IMR-90 (cell line): ENCODE measurements at regions not wholly inside any gene's neighbourhood (a gene's known extent, or its start where the extent isn't known, plus 50 kb on each side); places are given as distances from the start of the nearest gene placed in this dataset.

Experiments
- ATAC-seq: fragments of 200-7000 bp; cut with Tn5 transposase; 2 replicates; pipeline ENCODE4 v1.9.1; 2020; ENCODE audit warnings: low read depth, mild to moderate bottlenecking, moderate library complexity
- BruUV-seq: library from RNA; stranded (reverse); fragments of 400-500 nt; replicated peaks from 2 replicates; lab custom pipeline; 2021; lab: Mats Ljungman, UMichigan
- CTCF ChIA-PET: fragments of 300-600 bp; formaldehyde crosslinking; extraction: SDS; loops from one replicate; lab custom pipeline; 2021; ENCODE audit warnings: antibody characterized with exemption; lab: Yijun Ruan, JAX
- POLR2A ChIA-PET: fragments of 300-600 bp; sonication (Branson Sonifier 250); formaldehyde crosslinking; loops from one replicate; lab custom pipeline; 2022; ENCODE audit warnings: antibody characterized with exemption; ENCODE audit not compliant: unreplicated experiment; lab: Charles Lee
- DNase-seq: peaks from one replicate; pipeline ENCODE4 v3.0.0; 2013
- H2AFZ ChIP-seq: replicated peaks from 2 replicates; pipeline ENCODE3; 2013; ENCODE audit warnings: low read length, mild to moderate bottlenecking; ENCODE audit not compliant: poor library complexity
- H2AK5ac ChIP-seq: 2 replicates; pipeline ENCODE4 v1.6.1; 2013; ENCODE audit warnings: low read depth, low read length, inconsistent platforms
- H2AK9ac ChIP-seq: replicated peaks from 2 replicates; pipeline ENCODE3; 2013; ENCODE audit warnings: mild to moderate bottlenecking, low read depth, low read length, moderate library complexity; ENCODE audit not compliant: poor library complexity
- H2BK120ac ChIP-seq: 2 replicates; pipeline ENCODE4 v1.6.1; 2013; ENCODE audit warnings: low read depth, low read length, inconsistent platforms
- H2BK15ac ChIP-seq: 3 replicates; pipeline ENCODE4 v1.6.1; 2013; ENCODE audit warnings: low read depth, low read length, inconsistent platforms
- H2BK20ac ChIP-seq: 2 replicates; pipeline ENCODE4 v1.6.1; 2013; ENCODE audit warnings: low read depth, mild to moderate bottlenecking, inconsistent platforms, low read length, moderate library complexity
- H2BK5ac ChIP-seq: 2 replicates; pipeline ENCODE4 v1.6.1; 2013; ENCODE audit warnings: mild to moderate bottlenecking, low read depth, low read length, inconsistent platforms; ENCODE audit not compliant: poor library complexity, severe bottlenecking
- H3K14ac ChIP-seq: replicated peaks from 2 replicates; pipeline ENCODE4 v1.6.1; 2013; ENCODE audit warnings: low read depth, low read length, inconsistent platforms
- H3K18ac ChIP-seq: 2 replicates; pipeline ENCODE4 v1.6.1; 2013; ENCODE audit warnings: low read depth, low read length, control low read depth
- H3K23ac ChIP-seq: 2 replicates; pipeline ENCODE4 v1.6.1; 2013; ENCODE audit warnings: low read depth, low read length, inconsistent platforms
- H3K27ac ChIP-seq: 2 replicates; pipeline ENCODE4 v1.5.1; 2013; ENCODE audit warnings: mild to moderate bottlenecking, control low read depth, low read length; ENCODE audit not compliant: insufficient read depth
- H3K27me3 ChIP-seq: 2 replicates; pipeline ENCODE4 v1.6.1; 2013; ENCODE audit warnings: low read length; ENCODE audit not compliant: control insufficient read depth, insufficient read depth
- H3K36me3 ChIP-seq: 2 replicates; pipeline ENCODE4 v1.6.1; 2013; ENCODE audit warnings: low read length, mixed read lengths; ENCODE audit not compliant: control insufficient read depth, insufficient read depth
- H3K4ac ChIP-seq: 2 replicates; pipeline ENCODE4 v1.6.1; 2013; ENCODE audit warnings: low read depth, low read length, inconsistent platforms
- H3K4me1 ChIP-seq: 2 replicates; pipeline ENCODE4 v1.6.1; 2013; ENCODE audit warnings: low read length, mixed read lengths; ENCODE audit not compliant: control insufficient read depth, insufficient read depth
- H3K4me2 ChIP-seq: 2 replicates; pipeline ENCODE4 v1.6.1; 2013; ENCODE audit warnings: low read depth, mild to moderate bottlenecking, control low read depth, low read length, moderate library complexity
- H3K4me3 ChIP-seq: 2 replicates; pipeline ENCODE4 v1.5.1; 2013; ENCODE audit warnings: low read depth, mild to moderate bottlenecking, control low read depth, low read length, moderate library complexity; ENCODE audit not compliant: insufficient read depth
- H3K56ac ChIP-seq: 2 replicates; pipeline ENCODE4 v1.6.1; 2013; ENCODE audit warnings: low read length, inconsistent platforms; ENCODE audit not compliant: insufficient read depth; ENCODE audit errors: extremely low read depth
- H3K79me1 ChIP-seq, 2 experiments: 2 replicates each; pipeline ENCODE4 v1.6.1; 2013; ENCODE audit warnings: low read length in 2 of 2, inconsistent platforms in 1 of 2, low read depth in 1 of 2
- H3K9ac ChIP-seq: 2 replicates; pipeline ENCODE4 v1.6.1; 2013; ENCODE audit warnings: low read depth, low read length, control low read depth
- H3K9me1 ChIP-seq: 2 replicates; pipeline ENCODE4 v1.6.1; 2013; ENCODE audit warnings: low read length, inconsistent platforms; ENCODE audit not compliant: insufficient read depth
- H3K9me3 ChIP-seq: 2 replicates; pipeline ENCODE4 v1.6.1; 2013; ENCODE audit warnings: low read length; ENCODE audit not compliant: control insufficient read depth, insufficient read depth
- H4K20me1 ChIP-seq: 2 replicates; pipeline ENCODE4 v1.6.1; 2013; ENCODE audit warnings: low read length, inconsistent platforms; ENCODE audit not compliant: insufficient read depth
- H4K5ac ChIP-seq: 2 replicates; pipeline ENCODE4 v1.6.1; 2013; ENCODE audit warnings: mild to moderate bottlenecking, low read depth, low read length, control low read depth
- H4K8ac ChIP-seq, 2 experiments: 2 replicates each; pipeline ENCODE4 v1.6.1; 2013; ENCODE audit warnings: low read depth in 2 of 2, low read length in 2 of 2, control low read depth in 1 of 2, inconsistent platforms in 1 of 2
- H4K91ac ChIP-seq: 2 replicates; pipeline ENCODE4 v1.6.1; 2013; ENCODE audit warnings: low read depth, low read length, inconsistent platforms; ENCODE audit not compliant: insufficient read depth
- BHLHE40 ChIP-seq: fragments of 150-350 bp; IDR thresholded peaks from 2 replicates; pipeline ENCODE4 v1.6.1; 2016; ENCODE audit warnings: mild to moderate bottlenecking, low read depth, low read length
- CEBPB ChIP-seq: IDR thresholded peaks from 2 replicates; pipeline ENCODE4 v1.6.1; 2012; ENCODE audit warnings: low read depth, low read length, improper control_type of control experiment
- CHD1 ChIP-seq: IDR thresholded peaks from 2 replicates; pipeline ENCODE4 v1.6.1; 2012; ENCODE audit warnings: low read depth, low read length, improper control_type of control experiment
- CTCF ChIP-seq: conservative IDR thresholded peaks from 2 replicates; pipeline ENCODE4 v1.5.1; 2012; ENCODE audit warnings: mild to moderate bottlenecking, low read depth, low read length, improper control_type of control experiment
- ELK1 ChIP-seq: fragments of 150-350 bp; IDR thresholded peaks from 2 replicates; pipeline ENCODE4 v1.6.1; 2016; ENCODE audit warnings: low read depth, mild to moderate bottlenecking, low read length, moderate library complexity, borderline replicate concordance
- FOS ChIP-seq: fragments of 150-350 bp; IDR thresholded peaks from 2 replicates; pipeline ENCODE4 v1.6.1; 2016; ENCODE audit warnings: low read depth, low read length
- MAFK ChIP-seq: IDR thresholded peaks from 2 replicates; pipeline ENCODE4 v1.6.1; 2012; ENCODE audit warnings: low read depth, low read length, improper control_type of control experiment
- MAZ ChIP-seq: IDR thresholded peaks from 2 replicates; pipeline ENCODE4 v1.6.1; 2012; ENCODE audit warnings: low read depth, mild to moderate bottlenecking, low read length, improper control_type of control experiment, moderate library complexity, borderline replicate concordance
- MXI1 ChIP-seq: IDR thresholded peaks from 2 replicates; pipeline ENCODE4 v1.6.1; 2012; ENCODE audit warnings: low read depth, mild to moderate bottlenecking, low read length, moderate library complexity, borderline replicate concordance
- NFE2L2 ChIP-seq: fragments of 150-350 bp; IDR thresholded peaks from 2 replicates; pipeline ENCODE4 v1.6.1; 2016; ENCODE audit warnings: low read depth, mild to moderate bottlenecking, low read length
- POLR2A ChIP-seq: IDR thresholded peaks from 2 replicates; pipeline ENCODE4 v1.6.1; 2012; ENCODE audit warnings: mild to moderate bottlenecking, low read depth, low read length
- RAD21 ChIP-seq: IDR thresholded peaks from 2 replicates; pipeline ENCODE4 v1.6.1; 2012; ENCODE audit warnings: low read length, improper control_type of control experiment
- RCOR1 ChIP-seq: IDR thresholded peaks from 2 replicates; pipeline ENCODE4 v1.6.1; 2012; ENCODE audit warnings: mild to moderate bottlenecking, low read length, improper control_type of control experiment; ENCODE audit not compliant: insufficient replicate concordance
- RFX5 ChIP-seq: IDR thresholded peaks from 2 replicates; pipeline ENCODE4 v1.8.0; 2012; ENCODE audit warnings: low read depth, mild to moderate bottlenecking, low read length, moderate library complexity
- SMC3 ChIP-seq: fragments of 150-350 bp; IDR thresholded peaks from 2 replicates; pipeline ENCODE4 v1.6.1; 2016; ENCODE audit warnings: low read depth, mild to moderate bottlenecking, antibody characterized with exemption, low read length, moderate library complexity
- USF2 ChIP-seq: fragments of 150-350 bp; IDR thresholded peaks from 2 replicates; pipeline ENCODE4 v1.6.1; 2017; ENCODE audit warnings: mild to moderate bottlenecking, antibody characterized with exemption, low read length, low read depth
- WGBS, 2 experiments: methylation state at CpG; one replicate each; pipeline versions ENCODE4 v1.1.5 to v1.1.7; 2013; ENCODE audit warnings: missing lambda C conversion rate in 2 of 2; ENCODE audit not compliant: insufficient read length in 1 of 2; ENCODE audit errors: extremely low coverage in 2 of 2; 5-methylcytosine and 5-hydroxymethylcytosine counted together
- dilution Hi-C: fragments of 300-500 bp; cut with HindIII; formaldehyde crosslinking; loops from one replicate; pipeline ENCODE4 v1.14.3; 2018; ENCODE audit warnings: low sequenced_read_pairs; ENCODE audit not compliant: unreplicated experiment
- in situ Hi-C: fragments of 300-500 bp; cut with MboI; formaldehyde crosslinking; loops from 3 replicates; pipeline ENCODE4 v1.14.3; 2019; ENCODE audit warnings: low sequenced_read_pairs, inconsistent platforms, mixed read lengths
- intact Hi-C: fragments of 100-400 bp; cut with micrococcal nuclease; formaldehyde crosslinking; loops from 2 replicates; pipeline ENCODE4 v1.10.0; 2022

- no peaks in the 10 kb centered on the region for H3K79me1 ChIP-seq
- no peak overlapping the region for H2AK5ac ChIP-seq
- H3K14ac ChIP-seq = no peak overlapping the region
- no peaks in the 10 kb centered on the region for H3K9me1 ChIP-seq
- BruUV-seq = no TSS peak
- no peak overlapping the region for H3K27ac ChIP-seq
- no peak overlapping the region for H2AK9ac ChIP-seq
- no peak overlapping the region for H4K91ac ChIP-seq
- no peak overlapping the region for H3K23ac ChIP-seq
- H3K9ac ChIP-seq = no peak overlapping the region
- no peak overlapping the region for H3K56ac ChIP-seq
- DNase-seq (no peak), ATAC-seq (no peak)
- H3K4ac ChIP-seq = no peak overlapping the region
- no peak overlapping the region for H3K4me3 ChIP-seq
- peaks cover 58% of the 10 kb centered on the region for H3K27me3 ChIP-seq
- CTCF ChIA-PET = no interaction called here
- H4K20me1 ChIP-seq = no peaks in the 10 kb centered on the region
- WGBS, 2 experiments = no CpG with 5 or more reads among the region's 4 CpGs
- H2AFZ ChIP-seq = no peak overlapping the region
- no peak overlapping the region for H2BK20ac ChIP-seq
- H2BK5ac ChIP-seq = no peak overlapping the region
- no peak overlapping the region for H2BK15ac ChIP-seq
- H4K8ac ChIP-seq = no peak overlapping the region
- H2BK120ac ChIP-seq = no peak overlapping the region
- dilution Hi-C loops (no loop called here), intact Hi-C loops (no loop called here), in situ Hi-C loops (no loop called here)
- H3K4me1 ChIP-seq = no peaks in the 10 kb centered on the region
- TF ChIP-seq SMC3 (no peak), RFX5 (no peak), MAZ (no peak), MXI1 (no peak), NFE2L2 (no peak), CHD1 (no peak), CEBPB (no peak), FOS (no peak), POLR2A (no peak), RAD21 (no peak), CTCF (no peak), BHLHE40 (no peak), USF2 (no peak), MAFK (no peak), ELK1 (no peak), RCOR1 (no peak)
- H3K18ac ChIP-seq = no peak overlapping the region
- H4K5ac ChIP-seq = no peak overlapping the region
- no peak overlapping the region for H3K4me2 ChIP-seq
- no peaks in the 10 kb centered on the region for H3K9me3 ChIP-seq
- no peaks in the 10 kb centered on the region for H3K36me3 ChIP-seq
- POLR2A ChIA-PET = interaction anchor here (0.6 kb wide), 1 partner anchor 487 kb away, joined by 3 read pairs; no protein-coding TSS in a partner anchor
Measured at GRCh38 chr5:172504701-172505402, 50.5 kb upstream of the SH3PXD2B start.
